Fibroblast of lung (primary cell): ENCODE measurements at regions not wholly inside any gene's neighbourhood (a gene's known extent, or its start where the extent isn't known, plus 50 kb on each side); places are given as distances from the start of the nearest gene placed in this dataset.
"Not testable (repeated sequence)": the region's sequence is repeated elsewhere in the genome, so short reads cannot be mapped to it uniquely, and the experiment has no call there.

ENCODE experiments used
- CTCF ChIP-seq, 2 donors: IDR thresholded peaks in 1 of 2; conservative IDR thresholded peaks in 1 of 2; 1 replicate in 1 of 2; 2 replicates in 1 of 2; pipeline ENCODE4 v1.5.1; 2011 to 2012; ENCODE audit warnings: low read length in 2 of 2, control low read depth in 1 of 2, inconsistent platforms in 1 of 2, low read depth in 1 of 2, mild to moderate bottlenecking in 1 of 2
- EZH2 ChIP-seq: IDR thresholded peaks from 2 replicates; pipeline ENCODE4 v1.5.1; 2012; ENCODE audit warnings: low read length, control low read depth, mild to moderate bottlenecking; ENCODE audit errors: missing control alignments

GRCh38 chr14:82814339-82814738 lies 1280.7 kb upstream of the SEL1L start:
- TF ChIP-seq CTCF (conservative IDR thresholded peaks at IDR 0.05 in 1 of 2, IDR thresholded peaks at IDR 0.05 in 1 of 2; ENCODE audit: low read depth in 1 of 2, low read length in 2 of 2); EZH2: not testable (repeated sequence)
